Lower leg skin (tissue), 3 donors: ENCODE measurements at regions not wholly inside any gene's neighbourhood (a gene's known extent, or its start where the extent isn't known, plus 50 kb on each side); places are given as distances from the start of the nearest gene placed in this dataset.

ENCODE experiments used
- CTCF ChIP-seq, 3 donors: fragments of 450-650 bp; IDR thresholded peaks; one replicate each; pipeline ENCODE4 v1.5.1; 2016; ENCODE audit warnings: antibody characterized with exemption in 3 of 3, mild to moderate bottlenecking in 3 of 3, moderate library complexity in 2 of 3
- POLR2A ChIP-seq, 2 donors: fragments of 450-650 bp; IDR thresholded peaks; one replicate each; pipeline ENCODE4 v1.6.1; 2016 to 2017; ENCODE audit warnings: antibody characterized with exemption in 2 of 2, mild to moderate bottlenecking in 1 of 2, moderate library complexity in 1 of 2

GRCh38 chr12:34598352-34598827, 576.1 kb downstream of the ALG10 start:
- TF ChIP-seq CTCF (IDR thresholded peaks at IDR 0.05) (no peak), POLR2A (IDR thresholded peaks at IDR 0.05) (no peak)
